ENCODE measurements at regions not wholly inside any gene's neighbourhood (a gene's known extent, or its start where the extent isn't known, plus 50 kb on each side); places are given as distances from the start of the nearest gene placed in this dataset.

DNA sequence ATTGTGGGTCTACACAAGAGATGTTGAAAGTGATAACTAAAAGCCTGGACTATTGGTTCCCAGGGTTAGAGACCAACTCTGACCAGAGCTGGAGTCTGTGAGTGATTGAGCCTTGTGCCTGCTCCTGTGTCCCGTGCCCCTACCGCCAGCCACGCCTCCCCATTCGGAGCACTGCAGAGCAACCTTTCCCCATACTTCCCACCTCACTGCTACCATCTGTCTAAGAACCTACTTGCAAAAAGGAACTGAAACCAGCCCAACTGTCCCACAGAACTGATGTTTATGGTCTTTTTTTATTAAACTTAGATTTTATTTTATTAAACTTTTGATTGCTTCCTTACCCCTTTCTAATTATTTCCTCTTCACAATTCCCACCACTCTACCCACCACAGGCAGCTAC, 300.3 kb upstream of the MGAT5 start:
- Histone ChIP-seq H3K4me1 (ENCODE audit: control insufficient read depth in 2 of 3, insufficient read depth in 2 of 3, low read depth in 1 of 3, low read length in 3 of 3) (no peaks in the 10 kb centered on the region), H3K27ac (ENCODE audit: low read depth in 2 of 2, low read length in 2 of 2) (no peak overlapping the region), H3K9me3 (ENCODE audit: control insufficient read depth in 2 of 3, insufficient read depth in 1 of 3, low read length in 3 of 3) (no peaks in the 10 kb centered on the region), H3K36me3 (ENCODE audit: control insufficient read depth in 2 of 3, insufficient read depth in 3 of 3, low read length in 3 of 3) (no peaks in the 10 kb centered on the region), H3K4me3 (ENCODE audit: low read length in 3 of 3) (no peak overlapping the region), H3K27me3 (ENCODE audit: control insufficient read depth, insufficient read depth, low read length) (no peaks in the 10 kb centered on the region), H3K9ac (ENCODE audit: low read length in 3 of 3) (no peak overlapping the region)
- intact Hi-C loops (cut with DNase I): no loop called here
- TF ChIP-seq CTCF (IDR thresholded peaks at IDR 0.05; ENCODE audit: borderline replicate concordance, extremely low read depth, insufficient read depth): no peak
- DNase-seq (no peak), FAIRE-seq (no peak)

- TF ChIP-seq CTCF (IDR thresholded peaks at IDR 0.05; ENCODE audit: borderline replicate concordance, extremely low read depth, insufficient read depth): no peak
- Histone ChIP-seq H3K27me3 (ENCODE audit: control insufficient read depth, insufficient read depth, low read length) (no peaks in the 10 kb centered on the region), H3K4me3 (ENCODE audit: low read length in 3 of 3) (no peak overlapping the region), H3K27ac (ENCODE audit: low read depth in 2 of 2, low read length in 2 of 2) (no peak overlapping the region), H3K4me1 (ENCODE audit: control insufficient read depth in 2 of 3, insufficient read depth in 2 of 3, low read depth in 1 of 3, low read length in 3 of 3) (no peaks in the 10 kb centered on the region), H3K9me3 (ENCODE audit: control insufficient read depth in 2 of 3, insufficient read depth in 1 of 3, low read length in 3 of 3) (no peaks in the 10 kb centered on the region), H3K9ac (ENCODE audit: low read length in 3 of 3) (no peak overlapping the region), H3K36me3 (ENCODE audit: control insufficient read depth in 2 of 3, insufficient read depth in 3 of 3, low read length in 3 of 3) (no peaks in the 10 kb centered on the region)
- intact Hi-C loops (cut with DNase I): no loop called here
- FAIRE-seq (no peak), DNase-seq (no peak)
Observed at GRCh38 chr2:133954636-133955035, 299.2 kb upstream of the MGAT5 start.

DNA sequence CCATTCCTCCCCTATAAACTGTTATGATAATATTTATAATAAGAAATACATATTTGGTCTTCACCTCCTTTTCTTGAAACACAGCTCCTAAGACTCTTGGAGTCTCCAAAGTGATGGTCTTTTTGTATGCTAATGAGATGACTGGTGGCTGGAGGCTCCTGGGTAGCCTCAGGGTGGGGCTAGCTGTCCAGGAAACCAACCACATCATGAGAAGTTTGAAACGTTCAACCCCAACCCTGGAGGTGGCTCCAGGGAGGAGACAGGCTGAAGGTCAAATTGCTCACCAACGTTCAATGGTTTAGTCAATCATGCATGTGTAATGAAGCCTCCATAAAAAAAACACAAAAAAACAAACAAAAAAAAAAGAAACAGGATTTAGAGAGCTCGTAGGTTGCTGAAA, 298.7 kb upstream of the MGAT5 start:
- Histone ChIP-seq H3K27me3 (ENCODE audit: control insufficient read depth, insufficient read depth, low read length) (no peaks in the 10 kb centered on the region), H3K36me3 (ENCODE audit: control insufficient read depth in 2 of 3, insufficient read depth in 3 of 3, low read length in 3 of 3) (no peaks in the 10 kb centered on the region), H3K4me3 (ENCODE audit: low read length in 3 of 3) (no peak overlapping the region), H3K27ac (ENCODE audit: low read depth in 2 of 2, low read length in 2 of 2) (no peak overlapping the region), H3K9ac (ENCODE audit: low read length in 3 of 3) (no peak overlapping the region), H3K4me1 (ENCODE audit: control insufficient read depth in 2 of 3, insufficient read depth in 2 of 3, low read depth in 1 of 3, low read length in 3 of 3) (no peaks in the 10 kb centered on the region), H3K9me3 (ENCODE audit: control insufficient read depth in 2 of 3, insufficient read depth in 1 of 3, low read length in 3 of 3) (no peaks in the 10 kb centered on the region)
- FAIRE-seq (no peak), DNase-seq (no peak)
- TF ChIP-seq CTCF (IDR thresholded peaks at IDR 0.05; ENCODE audit: borderline replicate concordance, extremely low read depth, insufficient read depth): no peak
- intact Hi-C loops (cut with DNase I): no loop called here

DNA sequence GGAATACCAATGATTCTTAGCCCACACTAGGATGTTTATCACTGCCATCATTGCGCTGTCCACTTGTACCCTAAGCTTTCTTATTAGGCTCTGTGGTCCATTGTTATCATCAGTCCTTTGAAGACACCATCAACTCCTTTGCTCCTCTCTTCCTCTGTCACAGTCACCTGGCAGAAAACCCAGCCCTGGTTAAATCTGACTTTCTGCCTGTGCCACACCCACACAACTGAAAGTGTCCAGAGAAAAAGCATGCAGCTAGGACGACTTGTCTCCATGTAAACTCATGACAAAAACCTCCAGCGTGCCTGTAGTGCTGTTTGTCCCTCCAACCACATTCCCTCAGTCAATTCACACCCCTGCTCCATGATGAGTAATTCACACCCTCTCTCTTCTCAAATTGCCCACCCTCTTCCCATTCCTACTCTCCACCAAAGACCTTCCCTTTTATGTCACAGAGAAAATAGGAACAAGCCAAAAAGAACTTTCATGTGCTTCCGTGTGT, 297.4 kb upstream of the MGAT5 start:
- no peaks in the 10 kb centered on the region for H3K4me1 ChIP-seq (ENCODE audit: control insufficient read depth in 2 of 3, insufficient read depth in 2 of 3, low read depth in 1 of 3, low read length in 3 of 3)
- H3K4me3 ChIP-seq (ENCODE audit: low read length in 3 of 3): no peak overlapping the region
- intact Hi-C loops (cut with DNase I): no loop called here
- H3K27ac ChIP-seq (ENCODE audit: low read depth in 2 of 2, low read length in 2 of 2): no peak overlapping the region
- FAIRE-seq (no peak), DNase-seq (no peak)
- H3K9ac ChIP-seq (ENCODE audit: low read length in 3 of 3): no peak overlapping the region
- H3K9me3 ChIP-seq (ENCODE audit: control insufficient read depth in 2 of 3, insufficient read depth in 1 of 3, low read length in 3 of 3): no peaks in the 10 kb centered on the region
- no peaks in the 10 kb centered on the region for H3K27me3 ChIP-seq (ENCODE audit: control insufficient read depth, insufficient read depth, low read length)
- H3K36me3 ChIP-seq (ENCODE audit: control insufficient read depth in 2 of 3, insufficient read depth in 3 of 3, low read length in 3 of 3): no peaks in the 10 kb centered on the region
- no peak for TF ChIP-seq CTCF (IDR thresholded peaks at IDR 0.05; ENCODE audit: borderline replicate concordance, extremely low read depth, insufficient read depth)
